Cardiac muscle cell (in vitro differentiated cells and primary cell): ENCODE measurements at regions not wholly inside any gene's neighbourhood (a gene's known extent, or its start where the extent isn't known, plus 50 kb on each side); places are given as distances from the start of the nearest gene placed in this dataset.

ENCODE experiments used
- DNase-seq, 2 donors: peaks; one replicate each; pipeline versions ENCODE4 v3.0.0 to v3.0.0-alpha.2; 2010 to 2017; ENCODE audit warnings: low read depth in 1 of 2, low spot score in 1 of 2
- H3K27ac ChIP-seq: fragments of 200-600 bp; sonication (generic); 2 replicates; pipeline ENCODE4 v1.5.1; 2016
- H3K27me3 ChIP-seq: fragments of 200-600 bp; sonication (generic); 2 replicates; pipeline ENCODE4 v1.6.0; 2016; ENCODE audit warnings: control low read depth
- H3K36me3 ChIP-seq: fragments of 200-600 bp; sonication (generic); 2 replicates; pipeline ENCODE4 v1.5.1; 2016; ENCODE audit warnings: control low read depth
- H3K4me1 ChIP-seq: fragments of 200-600 bp; sonication (generic); 2 replicates; pipeline ENCODE4 v1.8.1; 2017; ENCODE audit warnings: low read depth, mild to moderate bottlenecking, mixed run types
- H3K4me3 ChIP-seq: fragments of 200-600 bp; sonication (generic); 2 replicates; pipeline ENCODE4 v1.5.1; 2016; ENCODE audit warnings: mild to moderate bottlenecking
- H3K9me3 ChIP-seq: fragments of 200-600 bp; sonication (generic); 2 replicates; pipeline ENCODE4 v1.5.1; 2017; ENCODE audit warnings: low read depth, mild to moderate bottlenecking, control low read depth
- CTCF ChIP-seq: IDR thresholded peaks from 2 replicates; pipeline ENCODE4 v1.5.1; 2012; ENCODE audit warnings: low read depth, mild to moderate bottlenecking, low read length

GRCh38 chr9:129318121-129319075 lies 140.3 kb upstream of the IER5L start:
- no peaks in the 10 kb centered on the region for H3K36me3 ChIP-seq
- no peaks in the 10 kb centered on the region for H3K27me3 ChIP-seq
- H3K4me1 ChIP-seq, result peaks cover 43% of the 10 kb centered on the region
- H3K9me3 ChIP-seq, result no peaks in the 10 kb centered on the region
- no peak overlapping the region for H3K4me3 ChIP-seq
- peak overlapping the region; percentile 97 for H3K27ac ChIP-seq
- no peak for TF ChIP-seq CTCF
- peak in 1 of 2 donors; percentile 42 for DNase-seq

GRCh38 chr9:129317179-129318011 lies 139.3 kb upstream of the IER5L start:
- Histone ChIP-seq H3K9me3 (no peaks in the 10 kb centered on the region), H3K27me3 (no peaks in the 10 kb centered on the region), H3K4me1 (peaks cover 33% of the 10 kb centered on the region), H3K36me3 (no peaks in the 10 kb centered on the region), H3K4me3 (no peak overlapping the region), H3K27ac (no peak overlapping the region)
- TF ChIP-seq CTCF, result no peak
- peak; percentile 61 to 67 for DNase-seq

GRCh38 chr9:129316281-129317030 lies 138.4 kb upstream of the IER5L start:
- Histone ChIP-seq H3K4me1 (peaks cover 25% of the 10 kb centered on the region), H3K27ac (no peak overlapping the region), H3K9me3 (no peaks in the 10 kb centered on the region), H3K27me3 (no peaks in the 10 kb centered on the region), H3K36me3 (no peaks in the 10 kb centered on the region), H3K4me3 (no peak overlapping the region)
- TF ChIP-seq CTCF, result no peak
- no peak for DNase-seq

- no peak for TF ChIP-seq CTCF
- no peak for DNase-seq
- Histone ChIP-seq H3K4me1 (no peaks in the 10 kb centered on the region), H3K27ac (no peak overlapping the region), H3K9me3 (no peaks in the 10 kb centered on the region), H3K27me3 (no peaks in the 10 kb centered on the region), H3K36me3 (no peaks in the 10 kb centered on the region), H3K4me3 (no peak overlapping the region)
These were observed 135.4 kb upstream of the IER5L start for GRCh38 chr9:129313331-129313955.
